Astrocyte of the cerebellum (primary cell): ENCODE measurements at regions not wholly inside any gene's neighbourhood (a gene's known extent, or its start where the extent isn't known, plus 50 kb on each side); places are given as distances from the start of the nearest gene placed in this dataset.

ENCODE experiments used
- DNase-seq: peaks from one replicate; pipeline ENCODE4 v3.0.0-alpha.2; 2011; ENCODE audit warnings: low read depth
- H3K4me3 ChIP-seq: 2 replicates; pipeline ENCODE4 v1.5.1; 2011; ENCODE audit warnings: mild to moderate bottlenecking, low read depth, low read length, moderate library complexity
- in situ Hi-C: cut with HindIII; loops from 2 replicates; pipeline ENCODE4 v1.10.0; 2017; ENCODE audit warnings: low sequenced_read_pairs
- TF ChIP-seq, protein P1 (sequence below): IDR thresholded peaks from 2 replicates; pipeline ENCODE4 v1.5.1; 2012; ENCODE audit warnings: low read length, low read depth, moderate library complexity, mild to moderate bottlenecking; ENCODE audit errors: missing control alignments

DNA sequence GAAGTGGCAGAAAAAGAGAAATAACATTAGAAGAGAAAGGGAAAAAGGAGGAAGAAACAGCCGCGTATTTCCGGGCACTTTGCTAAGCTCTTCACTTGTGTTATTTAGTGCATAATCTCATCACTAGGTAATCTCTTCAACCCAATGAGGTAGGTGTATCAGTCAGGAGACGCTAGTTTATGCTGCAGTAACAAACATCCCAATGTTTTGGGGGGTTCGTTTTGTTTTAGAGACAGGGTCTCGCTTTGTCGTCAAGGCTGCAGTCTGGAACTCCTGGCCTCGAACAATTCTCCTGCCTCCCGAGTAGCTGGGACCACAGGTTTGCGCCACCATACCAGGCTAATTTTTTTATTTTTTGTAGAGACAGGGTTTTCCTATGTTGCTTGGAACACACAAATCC, 61.7 kb downstream of the ZFP36L2 start:
- in situ Hi-C loops, result no loop called here
- TF ChIP-seq, protein P1, sequence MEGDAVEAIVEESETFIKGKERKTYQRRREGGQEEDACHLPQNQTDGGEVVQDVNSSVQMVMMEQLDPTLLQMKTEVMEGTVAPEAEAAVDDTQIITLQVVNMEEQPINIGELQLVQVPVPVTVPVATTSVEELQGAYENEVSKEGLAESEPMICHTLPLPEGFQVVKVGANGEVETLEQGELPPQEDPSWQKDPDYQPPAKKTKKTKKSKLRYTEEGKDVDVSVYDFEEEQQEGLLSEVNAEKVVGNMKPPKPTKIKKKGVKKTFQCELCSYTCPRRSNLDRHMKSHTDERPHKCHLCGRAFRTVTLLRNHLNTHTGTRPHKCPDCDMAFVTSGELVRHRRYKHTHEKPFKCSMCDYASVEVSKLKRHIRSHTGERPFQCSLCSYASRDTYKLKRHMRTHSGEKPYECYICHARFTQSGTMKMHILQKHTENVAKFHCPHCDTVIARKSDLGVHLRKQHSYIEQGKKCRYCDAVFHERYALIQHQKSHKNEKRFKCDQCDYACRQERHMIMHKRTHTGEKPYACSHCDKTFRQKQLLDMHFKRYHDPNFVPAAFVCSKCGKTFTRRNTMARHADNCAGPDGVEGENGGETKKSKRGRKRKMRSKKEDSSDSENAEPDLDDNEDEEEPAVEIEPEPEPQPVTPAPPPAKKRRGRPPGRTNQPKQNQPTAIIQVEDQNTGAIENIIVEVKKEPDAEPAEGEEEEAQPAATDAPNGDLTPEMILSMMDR, result no peak
- no peak for DNase-seq
- no peak overlapping the region for H3K4me3 ChIP-seq

DNA sequence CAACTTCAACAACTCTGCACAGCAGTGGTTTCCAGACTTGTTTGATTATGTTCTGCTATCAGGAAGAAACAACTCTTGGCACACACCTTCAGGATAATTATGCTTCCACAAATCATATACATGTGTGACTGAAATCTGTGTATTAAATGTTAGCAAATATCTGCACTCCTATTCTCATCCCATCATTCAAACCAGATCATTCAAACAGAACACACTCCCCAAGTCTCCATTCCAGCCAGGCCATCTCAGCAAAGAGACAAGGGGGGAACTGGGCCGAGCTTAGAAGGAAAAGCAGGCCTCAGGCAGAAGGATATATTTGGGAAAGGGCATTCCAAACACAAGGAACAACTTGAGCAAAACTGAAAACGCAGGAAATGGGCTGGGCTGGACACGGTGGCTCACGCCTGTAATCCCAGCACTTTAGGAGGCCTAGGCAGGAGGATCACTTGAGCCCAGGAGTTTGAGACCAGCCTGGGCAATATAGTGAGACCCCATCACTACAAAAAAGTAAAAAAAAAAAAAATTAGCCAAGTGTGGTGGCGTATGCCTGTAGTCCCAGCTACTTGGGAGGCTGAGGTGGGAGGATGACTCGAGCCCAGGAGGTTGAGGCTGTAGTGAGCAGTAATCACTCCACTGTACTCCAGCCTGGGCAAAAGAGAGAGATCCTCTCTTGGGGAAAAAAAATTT, 62.7 kb downstream of the ZFP36L2 start:
- in situ Hi-C loops, result no loop called here
- H3K4me3 ChIP-seq, result no peak overlapping the region
- TF ChIP-seq, protein P1, result no peak
- no peak for DNase-seq

DNA sequence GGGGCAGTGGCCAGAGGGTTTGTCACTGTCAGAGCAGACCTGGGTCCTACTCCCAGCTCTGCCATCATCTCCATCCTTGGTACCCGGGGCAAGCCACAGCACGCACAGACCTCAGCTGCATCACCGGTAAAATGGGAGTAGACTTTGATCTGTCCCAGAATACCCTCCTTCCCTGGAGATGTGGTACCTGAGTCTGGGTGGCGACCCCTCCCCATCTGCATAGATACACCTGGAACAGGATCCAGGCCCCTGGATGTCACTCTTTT, 64.0 kb downstream of the ZFP36L2 start:
- DNase-seq, result no peak
- H3K4me3 ChIP-seq, result no peak overlapping the region
- in situ Hi-C loops, result no loop called here
- TF ChIP-seq, protein P1, result no peak

DNA sequence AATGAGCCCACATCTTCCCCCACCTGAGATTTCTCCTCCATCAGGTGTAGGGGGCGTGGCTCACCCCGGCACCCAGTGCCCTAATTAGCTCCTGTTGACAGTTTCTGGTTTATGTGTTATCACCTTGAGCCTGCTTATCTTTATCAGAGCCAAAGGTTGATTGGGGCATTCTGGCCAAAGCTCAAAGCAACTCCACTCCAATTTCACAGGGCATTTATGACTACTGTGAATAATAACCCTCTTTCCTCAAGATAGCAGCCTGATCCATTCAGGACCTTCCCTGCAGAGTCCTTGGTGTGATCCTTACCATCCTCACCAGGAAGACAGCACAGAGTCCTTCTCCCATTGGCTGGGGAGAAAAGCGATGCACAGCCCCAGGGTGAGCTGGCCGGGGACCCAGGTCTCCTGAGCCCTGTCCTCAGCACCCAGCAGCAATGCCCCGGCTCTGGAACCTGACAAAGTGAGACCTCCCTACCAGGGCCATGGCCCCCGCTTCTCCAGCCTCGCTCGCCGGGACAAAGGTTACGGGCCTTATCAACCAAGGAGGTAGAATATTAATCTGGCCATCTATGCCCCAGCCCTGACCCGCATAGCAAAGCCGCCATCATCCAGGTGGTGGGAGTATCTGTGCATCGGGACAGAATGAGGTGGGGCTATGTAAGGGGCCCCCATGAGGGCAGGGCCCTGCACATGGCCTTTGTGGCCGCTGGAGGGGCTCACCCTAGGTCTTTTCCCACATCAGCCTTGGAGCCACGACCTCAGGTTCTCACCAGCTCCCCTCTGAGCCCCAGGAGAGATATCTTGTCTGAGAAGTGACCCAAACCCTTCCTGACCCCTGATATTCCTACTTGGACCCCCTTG, 64.5 kb downstream of the ZFP36L2 start:
- DNase-seq, result no peak
- H3K4me3 ChIP-seq, result no peak overlapping the region
- TF ChIP-seq, protein P1, result no peak
- in situ Hi-C loops, result no loop called here

DNA sequence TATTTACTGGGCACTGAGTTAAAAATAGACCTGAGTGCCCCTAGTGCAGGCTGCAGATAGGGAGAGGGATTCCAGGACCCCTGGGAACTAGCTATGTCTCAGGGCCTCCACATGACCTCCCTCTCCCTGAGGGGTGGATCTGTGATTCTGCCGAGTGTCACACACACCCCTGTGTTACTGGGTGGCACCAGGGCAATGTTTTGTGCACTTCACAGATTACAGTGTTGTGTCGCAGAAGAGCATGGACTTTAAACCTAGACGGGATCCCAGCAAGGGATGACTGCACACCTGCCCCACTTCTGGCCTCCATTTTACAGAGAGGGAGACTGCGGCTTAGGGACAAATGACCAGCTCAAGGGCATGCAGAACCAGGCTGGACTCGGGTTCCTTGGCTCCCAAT, 65.6 kb downstream of the ZFP36L2 start:
- DNase-seq, result no peak
- H3K4me3 ChIP-seq, result no peak overlapping the region
- TF ChIP-seq, protein P1, result no peak
- in situ Hi-C loops, result no loop called here

DNA sequence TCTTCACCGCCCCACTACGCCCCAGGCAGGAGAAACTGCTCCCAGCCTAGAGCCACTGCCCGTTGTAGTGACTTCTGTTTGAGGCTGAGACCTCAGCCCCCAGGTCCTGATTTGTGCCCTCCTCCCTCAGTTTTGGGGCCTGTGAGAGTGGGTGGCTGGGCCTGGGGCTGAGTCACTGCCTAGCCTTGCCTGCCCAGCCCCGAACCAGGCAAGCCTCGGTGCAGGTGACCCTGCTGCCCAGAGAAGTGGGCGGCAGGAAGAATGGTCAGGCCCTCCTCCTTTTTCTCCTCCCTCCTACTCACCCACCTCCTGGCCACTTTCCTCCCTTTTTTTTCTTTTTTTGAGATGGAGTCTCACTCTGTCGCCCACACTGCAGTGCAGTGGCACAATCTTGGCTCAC, 66.6 kb downstream of the ZFP36L2 start:
- no peak for DNase-seq
- TF ChIP-seq, protein P1, result no peak
- in situ Hi-C loops, result no loop called here
- H3K4me3 ChIP-seq, result no peak overlapping the region
